Stimulated activated CD8-positive, alpha-beta memory T cell treated with anti-CD3 and anti-CD28 coated beads, Interleukin-15, amount 100 ng/mL, for 1 hour (primary cell): ENCODE measurements at regions not wholly inside any gene's neighbourhood (a gene's known extent, or its start where the extent isn't known, plus 50 kb on each side); places are given as distances from the start of the nearest gene placed in this dataset.

Experiments used
- DNase-seq: peaks from one replicate; pipeline ENCODE4 v3.0.0-alpha.2; 2020; ENCODE audit warnings: low read depth

- DNase-seq = no peak
These were observed 193.3 kb downstream of the CD47 start for GRCh38 chr3:107897471-107898061.

GRCh38 chr3:107894998-107895397 lies 195.8 kb downstream of the CD47 start:
- no peak for DNase-seq

- no peak for DNase-seq
These were observed 197.7 kb downstream of the CD47 start for GRCh38 chr3:107892955-107893624.

- DNase-seq = no peak
These were observed 205.9 kb downstream of the CD47 start for GRCh38 chr3:107884719-107885460.

- DNase-seq = no peak
These were observed 206.8 kb downstream of the CD47 start for GRCh38 chr3:107884028-107884427.

GRCh38 chr3:107882881-107883280 lies 207.9 kb downstream of the CD47 start:
- DNase-seq = no peak

GRCh38 chr3:107882261-107882660 lies 208.6 kb downstream of the CD47 start:
- no peak for DNase-seq

GRCh38 chr3:107881509-107881908 lies 209.3 kb downstream of the CD47 start:
- no peak for DNase-seq

- no peak for DNase-seq
These were observed 210.1 kb downstream of the CD47 start for GRCh38 chr3:107880702-107881101.

GRCh38 chr3:107877936-107878335 lies 212.9 kb downstream of the CD47 start:
- DNase-seq = no peak

GRCh38 chr3:107870943-107871638 lies 219.7 kb downstream of the CD47 start:
- DNase-seq = no peak

GRCh38 chr3:107870096-107870495 lies 220.7 kb downstream of the CD47 start:
- DNase-seq = no peak

GRCh38 chr3:107868449-107868848 lies 222.4 kb downstream of the CD47 start:
- DNase-seq = no peak

- no peak for DNase-seq
These were observed 228.9 kb downstream of the CD47 start for GRCh38 chr3:107861904-107862303.

GRCh38 chr3:107861422-107861821 lies 229.4 kb downstream of the CD47 start:
- no peak for DNase-seq
